GM12878 (cell line): ENCODE measurements at regions not wholly inside any gene's neighbourhood (a gene's known extent, or its start where the extent isn't known, plus 50 kb on each side); places are given as distances from the start of the nearest gene placed in this dataset.

ENCODE experiments used
- ATAC-seq: fragments of 200-7000 bp; cut with Tn5 transposase; 3 replicates; pipeline ENCODE4 v1.9.1; 2020; ENCODE audit warnings: mild to moderate bottlenecking, moderate library complexity
- BruUV-seq: library from RNA; stranded (reverse); fragments of 400-500 nt; replicated peaks from 2 replicates; lab custom pipeline; 2021; lab: Mats Ljungman, UMichigan
- CTCF ChIA-PET: fragments of 300-600 bp; sonication (Branson Sonifier 250); formaldehyde crosslinking; extraction: SDS; loops from one replicate; lab custom pipeline; 2021; ENCODE audit warnings: inconsistent platforms; lab: Yijun Ruan, JAX
- POLR2A ChIA-PET: fragments of 350-600 bp; formaldehyde crosslinking; extraction: SDS; loops from one replicate; lab custom pipeline; 2021; ENCODE audit warnings: inconsistent platforms; lab: Charles Lee
- RAD21 ChIA-PET: fragments of 300-600 bp; sonication (Branson Sonifier 250); formaldehyde crosslinking; loops from one replicate; lab custom pipeline; 2023; ENCODE audit warnings: antibody characterized with exemption; ENCODE audit not compliant: unreplicated experiment; lab: Charles Lee
- SMC1A ChIA-PET: fragments of 300-600 bp; sonication (Branson Sonifier 250); formaldehyde crosslinking; loops from one replicate; lab custom pipeline; 2023; ENCODE audit not compliant: unreplicated experiment, uncharacterized antibody; lab: Charles Lee
- DNase-seq: peaks from one replicate; pipeline ENCODE4 v3.0.0-alpha.2; 2011; ENCODE audit warnings: low read depth, low spot score
- FAIRE-seq: peaks from 3 replicates; lab custom pipeline; 2011; peaks lifted over from hg19 to GRCh38; lab: Jason Lieb, UNC
- H2AFZ ChIP-seq: 2 replicates; pipeline ENCODE4 v1.6.0; 2011; ENCODE audit warnings: low read depth, low read length, control low read depth; ENCODE audit not compliant: control insufficient read depth
- H3K27ac ChIP-seq: 2 replicates; pipeline ENCODE4 v1.5.1; 2011; ENCODE audit warnings: control low read depth; ENCODE audit not compliant: control insufficient read depth, insufficient read depth
- H3K27me3 ChIP-seq, 2 experiments: replicated peaks in 1 of 2; 2 replicates each; pipeline versions ENCODE4 v1.6.0 to v1.6.1; 2011; ENCODE audit warnings: low read length in 1 of 2; ENCODE audit not compliant: control insufficient read depth in 2 of 2, insufficient read depth in 2 of 2
- H3K36me3 ChIP-seq, 2 experiments: 2 replicates each; pipeline ENCODE4 v1.5.1; 2011; ENCODE audit warnings: low read length in 1 of 2; ENCODE audit not compliant: control insufficient read depth in 2 of 2, insufficient read depth in 2 of 2
- H3K4me1 ChIP-seq: 2 replicates; pipeline ENCODE4 v1.6.1; 2011; ENCODE audit warnings: mild to moderate bottlenecking, low read length, moderate library complexity, mixed read lengths; ENCODE audit not compliant: control insufficient read depth, insufficient read depth
- H3K4me2 ChIP-seq: 2 replicates; pipeline ENCODE4 v1.6.0; 2011; ENCODE audit warnings: control low read depth; ENCODE audit not compliant: control insufficient read depth, insufficient read depth
- H3K4me3 ChIP-seq: fragments of 200-600 bp; sonication (generic); 2 replicates; pipeline ENCODE4 v1.5.1; 2016
- H3K79me2 ChIP-seq: 2 replicates; pipeline ENCODE4 v1.6.0; 2011; ENCODE audit warnings: low read length; ENCODE audit not compliant: control insufficient read depth, insufficient read depth
- H3K9ac ChIP-seq: 2 replicates; pipeline ENCODE4 v1.8.0; 2011; ENCODE audit warnings: low read length, control low read depth, mixed read lengths; ENCODE audit not compliant: control insufficient read depth, insufficient read depth
- H3K9me3 ChIP-seq: replicated peaks from 3 replicates; pipeline ENCODE4 v1.5.1; 2011; ENCODE audit warnings: mild to moderate bottlenecking, low read length; ENCODE audit not compliant: control insufficient read depth, insufficient read depth
- H4K20me1 ChIP-seq: 2 replicates; pipeline ENCODE4 v1.6.0; 2011; ENCODE audit not compliant: control insufficient read depth, insufficient read depth
- BCL11A ChIP-seq: IDR thresholded peaks from 2 replicates; pipeline ENCODE4 v1.6.1; 2011; ENCODE audit warnings: low read depth, low read length
- CHD4 ChIP-seq: fragments of 200-600 bp; sonication (generic); IDR thresholded peaks from 2 replicates; pipeline ENCODE4 v1.6.1; 2016; ENCODE audit warnings: mild to moderate bottlenecking
- HCFC1 ChIP-seq: fragments of 150-350 bp; IDR thresholded peaks from 2 replicates; pipeline ENCODE4 v1.6.1; 2014; ENCODE audit warnings: low read length
- IRF4 ChIP-seq: IDR thresholded peaks from 2 replicates; pipeline ENCODE4 v1.6.1; 2011; ENCODE audit warnings: low read depth, low read length
- LARP7 ChIP-seq: fragments of 450-650 bp; IDR thresholded peaks from 2 replicates; pipeline ENCODE4 v1.6.1; 2017; ENCODE audit warnings: mild to moderate bottlenecking
- MAX ChIP-seq: IDR thresholded peaks from 2 replicates; pipeline ENCODE4 v1.6.1; 2012; ENCODE audit warnings: low read depth, low read length, improper control_type of control experiment
- MTA3 ChIP-seq: IDR thresholded peaks from 2 replicates; pipeline ENCODE4 v1.6.1; 2012; ENCODE audit warnings: low read length, inconsistent platforms, borderline replicate concordance
- POLR2AphosphoS2 ChIP-seq: IDR thresholded peaks from 2 replicates; pipeline ENCODE4 v1.6.1; 2011; ENCODE audit warnings: low read depth, mild to moderate bottlenecking, low read length, improper control_type of control experiment, moderate library complexity
- SP1 ChIP-seq: IDR thresholded peaks from one replicate; pipeline ENCODE4 v1.6.1; 2011; ENCODE audit warnings: low read depth, low read length
- ZNF24 ChIP-seq: fragments of 450-650 bp; IDR thresholded peaks from 2 replicates; pipeline ENCODE4 v1.6.1; 2017; ENCODE audit warnings: antibody characterized with exemption, mild to moderate bottlenecking
- WGBS: methylation state at CpG from one replicate; pipeline ENCODE4 v1.1.6; 2016; ENCODE audit warnings: low lambda C conversion rate; ENCODE audit not compliant: insufficient replicate concordance, insufficient coverage; ENCODE audit errors: missing lambda C conversion rate; 5-methylcytosine and 5-hydroxymethylcytosine counted together
- in situ Hi-C: fragments of 300-500 bp; cut with MboI; formaldehyde crosslinking; loops from 9 replicates; pipeline ENCODE4 v1.14.3; 2018; ENCODE audit warnings: mixed read lengths
- intact Hi-C: fragments of 100-400 bp; cut with micrococcal nuclease; formaldehyde crosslinking; loops from one replicate; pipeline ENCODE4 v1.14.2; 2022; ENCODE audit not compliant: unreplicated experiment
- TF ChIP-seq, protein P1 (sequence below): fragments of 450-650 bp; IDR thresholded peaks from 2 replicates; pipeline ENCODE4 v1.6.1; 2018; ENCODE audit warnings: mild to moderate bottlenecking, low read depth, moderate library complexity; ENCODE audit not compliant: partially characterized antibody
- TF ChIP-seq, protein P2 (sequence below): fragments of 450-650 bp; IDR thresholded peaks from 2 replicates; pipeline ENCODE4 v1.6.1; 2017; ENCODE audit warnings: borderline replicate concordance
- TF ChIP-seq, protein P3 (sequence below): fragments of 450-650 bp; IDR thresholded peaks from 2 replicates; pipeline ENCODE4 v1.6.1; 2018; ENCODE audit warnings: borderline replicate concordance, mild to moderate bottlenecking; ENCODE audit not compliant: partially characterized antibody

- no peak overlapping the region for H3K9ac ChIP-seq
- no peak for FAIRE-seq
- POLR2A ChIA-PET, result no interaction called here
- H3K27ac ChIP-seq, result no peak overlapping the region
- H4K20me1 ChIP-seq, result no peaks in the 10 kb centered on the region
- intact Hi-C loops, result no loop called here
- WGBS, result 67% methylated on average over 18 of the region's 18 CpGs
- H3K36me3 ChIP-seq, result no peaks in the 10 kb centered on the region
- TF ChIP-seq MTA3, result no peak
- no peak for TF ChIP-seq BCL11A
- TF ChIP-seq IRF4, result no peak
- no peak for TF ChIP-seq ZNF24
- TF ChIP-seq, protein P1, sequence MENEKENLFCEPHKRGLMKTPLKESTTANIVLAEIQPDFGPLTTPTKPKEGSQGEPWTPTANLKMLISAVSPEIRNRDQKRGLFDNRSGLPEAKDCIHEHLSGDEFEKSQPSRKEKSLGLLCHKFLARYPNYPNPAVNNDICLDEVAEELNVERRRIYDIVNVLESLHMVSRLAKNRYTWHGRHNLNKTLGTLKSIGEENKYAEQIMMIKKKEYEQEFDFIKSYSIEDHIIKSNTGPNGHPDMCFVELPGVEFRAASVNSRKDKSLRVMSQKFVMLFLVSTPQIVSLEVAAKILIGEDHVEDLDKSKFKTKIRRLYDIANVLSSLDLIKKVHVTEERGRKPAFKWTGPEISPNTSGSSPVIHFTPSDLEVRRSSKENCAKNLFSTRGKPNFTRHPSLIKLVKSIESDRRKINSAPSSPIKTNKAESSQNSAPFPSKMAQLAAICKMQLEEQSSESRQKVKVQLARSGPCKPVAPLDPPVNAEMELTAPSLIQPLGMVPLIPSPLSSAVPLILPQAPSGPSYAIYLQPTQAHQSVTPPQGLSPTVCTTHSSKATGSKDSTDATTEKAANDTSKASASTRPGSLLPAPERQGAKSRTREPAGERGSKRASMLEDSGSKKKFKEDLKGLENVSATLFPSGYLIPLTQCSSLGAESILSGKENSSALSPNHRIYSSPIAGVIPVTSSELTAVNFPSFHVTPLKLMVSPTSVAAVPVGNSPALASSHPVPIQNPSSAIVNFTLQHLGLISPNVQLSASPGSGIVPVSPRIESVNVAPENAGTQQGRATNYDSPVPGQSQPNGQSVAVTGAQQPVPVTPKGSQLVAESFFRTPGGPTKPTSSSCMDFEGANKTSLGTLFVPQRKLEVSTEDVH, result no peak
- no peak for TF ChIP-seq CHD4
- no peak for TF ChIP-seq HCFC1
- no peak for TF ChIP-seq LARP7
- TF ChIP-seq SP1, result no peak
- TF ChIP-seq, protein P2, sequence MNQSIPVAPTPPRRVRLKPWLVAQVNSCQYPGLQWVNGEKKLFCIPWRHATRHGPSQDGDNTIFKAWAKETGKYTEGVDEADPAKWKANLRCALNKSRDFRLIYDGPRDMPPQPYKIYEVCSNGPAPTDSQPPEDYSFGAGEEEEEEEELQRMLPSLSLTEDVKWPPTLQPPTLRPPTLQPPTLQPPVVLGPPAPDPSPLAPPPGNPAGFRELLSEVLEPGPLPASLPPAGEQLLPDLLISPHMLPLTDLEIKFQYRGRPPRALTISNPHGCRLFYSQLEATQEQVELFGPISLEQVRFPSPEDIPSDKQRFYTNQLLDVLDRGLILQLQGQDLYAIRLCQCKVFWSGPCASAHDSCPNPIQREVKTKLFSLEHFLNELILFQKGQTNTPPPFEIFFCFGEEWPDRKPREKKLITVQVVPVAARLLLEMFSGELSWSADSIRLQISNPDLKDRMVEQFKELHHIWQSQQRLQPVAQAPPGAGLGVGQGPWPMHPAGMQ, result no peak
- no peak for TF ChIP-seq POLR2AphosphoS2
- TF ChIP-seq, protein P3, sequence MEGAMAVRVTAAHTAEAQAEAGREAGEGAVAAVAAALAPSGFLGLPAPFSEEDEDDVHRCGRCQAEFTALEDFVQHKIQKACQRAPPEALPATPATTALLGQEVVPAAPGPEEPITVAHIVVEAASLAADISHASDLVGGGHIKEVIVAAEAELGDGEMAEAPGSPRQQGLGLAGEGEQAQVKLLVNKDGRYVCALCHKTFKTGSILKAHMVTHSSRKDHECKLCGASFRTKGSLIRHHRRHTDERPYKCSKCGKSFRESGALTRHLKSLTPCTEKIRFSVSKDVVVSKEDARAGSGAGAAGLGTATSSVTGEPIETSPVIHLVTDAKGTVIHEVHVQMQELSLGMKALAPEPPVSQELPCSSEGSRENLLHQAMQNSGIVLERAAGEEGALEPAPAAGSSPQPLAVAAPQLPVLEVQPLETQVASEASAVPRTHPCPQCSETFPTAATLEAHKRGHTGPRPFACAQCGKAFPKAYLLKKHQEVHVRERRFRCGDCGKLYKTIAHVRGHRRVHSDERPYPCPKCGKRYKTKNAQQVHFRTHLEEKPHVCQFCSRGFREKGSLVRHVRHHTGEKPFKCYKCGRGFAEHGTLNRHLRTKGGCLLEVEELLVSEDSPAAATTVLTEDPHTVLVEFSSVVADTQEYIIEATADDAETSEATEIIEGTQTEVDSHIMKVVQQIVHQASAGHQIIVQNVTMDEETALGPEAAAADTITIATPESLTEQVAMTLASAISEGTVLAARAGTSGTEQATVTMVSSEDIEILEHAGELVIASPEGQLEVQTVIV, result no peak
- TF ChIP-seq MAX, result no peak
- TF ChIP-seq, all 136 proteins: peak for 0
- Histone ChIP-seq H3K4me3 (no peak overlapping the region), H3K79me2 (no peaks in the 10 kb centered on the region), H2AFZ (no peak overlapping the region), H3K4me1 (no peaks in the 10 kb centered on the region), H3K27me3 (no peaks in the 10 kb centered on the region), H3K9me3 (peaks cover 1% of the 10 kb centered on the region; the same call in 1 of the 3 replicates), H3K4me2 (no peak overlapping the region)
- RAD21 ChIA-PET, result no interaction called here
- DNase-seq (no peak), ATAC-seq (no peak)
- CTCF ChIA-PET, result no interaction called here
- in situ Hi-C loops, result no loop called here
- SMC1A ChIA-PET, result no interaction called here
- BruUV-seq, result no TSS peak
These were observed 90.8 kb upstream of the PPP2R3B start for GRCh38 chrX:477441-478012.
